HG03060 (cell line): ENCODE measurements at regions not wholly inside any gene's neighbourhood (a gene's known extent, or its start where the extent isn't known, plus 50 kb on each side); places are given as distances from the start of the nearest gene placed in this dataset.
"Not testable (repeated sequence)": the region's sequence is repeated elsewhere in the genome, so short reads cannot be mapped to it uniquely, and the experiment has no call there.

ENCODE experiments used
- ATAC-seq: cut with Tn5 transposase; IDR thresholded peaks from one replicate; pipeline ENCODE4 v1.9.1; 2021; ENCODE audit warnings: low read depth, moderate number of reproducible peaks; ENCODE audit not compliant: unreplicated experiment

DNA sequence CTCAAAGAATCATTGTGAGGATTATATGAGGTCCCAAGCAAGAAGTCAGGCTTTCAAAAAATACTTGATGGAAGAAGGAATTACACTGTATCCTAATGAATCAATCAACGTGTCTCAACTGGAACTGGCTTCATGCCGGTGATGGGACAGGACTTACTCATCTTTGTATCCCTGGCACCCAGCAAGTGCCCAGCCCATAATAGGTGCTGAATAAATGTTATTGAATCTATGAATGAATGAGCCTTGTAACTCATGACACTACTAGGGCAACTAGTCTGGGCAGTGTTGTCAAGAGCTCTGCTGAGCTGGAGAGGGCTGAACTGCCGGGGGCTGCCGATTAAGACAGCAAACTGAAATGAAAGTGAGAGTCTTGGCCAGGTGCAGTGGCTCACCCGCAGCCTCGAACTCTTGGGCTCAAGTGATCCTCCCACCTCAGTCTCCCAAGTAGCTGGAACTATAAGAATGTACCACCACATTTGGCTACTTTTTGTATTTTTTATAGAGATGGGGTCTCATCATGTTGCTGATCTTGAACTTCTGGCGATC lies 87.2 kb upstream of the KIF5B start:
- no peak for ATAC-seq

DNA sequence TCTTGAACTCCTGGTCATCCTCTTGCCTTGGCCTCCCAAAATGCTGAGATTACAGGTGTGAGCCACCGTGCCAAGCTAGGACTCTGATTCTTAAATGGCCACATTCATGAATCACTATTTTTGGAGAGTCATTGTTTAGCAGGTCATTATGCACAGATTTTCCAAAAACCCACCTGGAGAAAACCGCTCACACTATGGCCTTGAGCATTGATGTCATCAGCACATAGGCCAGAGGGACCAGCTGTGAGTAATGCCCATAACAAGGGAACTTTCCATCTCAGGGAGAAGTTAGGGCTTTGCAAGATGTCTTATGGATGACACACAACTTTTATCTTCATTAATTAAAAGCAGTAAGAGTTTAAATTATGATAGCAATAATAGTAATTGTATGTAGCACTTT lies 86.4 kb upstream of the KIF5B start:
- ATAC-seq = no peak

DNA sequence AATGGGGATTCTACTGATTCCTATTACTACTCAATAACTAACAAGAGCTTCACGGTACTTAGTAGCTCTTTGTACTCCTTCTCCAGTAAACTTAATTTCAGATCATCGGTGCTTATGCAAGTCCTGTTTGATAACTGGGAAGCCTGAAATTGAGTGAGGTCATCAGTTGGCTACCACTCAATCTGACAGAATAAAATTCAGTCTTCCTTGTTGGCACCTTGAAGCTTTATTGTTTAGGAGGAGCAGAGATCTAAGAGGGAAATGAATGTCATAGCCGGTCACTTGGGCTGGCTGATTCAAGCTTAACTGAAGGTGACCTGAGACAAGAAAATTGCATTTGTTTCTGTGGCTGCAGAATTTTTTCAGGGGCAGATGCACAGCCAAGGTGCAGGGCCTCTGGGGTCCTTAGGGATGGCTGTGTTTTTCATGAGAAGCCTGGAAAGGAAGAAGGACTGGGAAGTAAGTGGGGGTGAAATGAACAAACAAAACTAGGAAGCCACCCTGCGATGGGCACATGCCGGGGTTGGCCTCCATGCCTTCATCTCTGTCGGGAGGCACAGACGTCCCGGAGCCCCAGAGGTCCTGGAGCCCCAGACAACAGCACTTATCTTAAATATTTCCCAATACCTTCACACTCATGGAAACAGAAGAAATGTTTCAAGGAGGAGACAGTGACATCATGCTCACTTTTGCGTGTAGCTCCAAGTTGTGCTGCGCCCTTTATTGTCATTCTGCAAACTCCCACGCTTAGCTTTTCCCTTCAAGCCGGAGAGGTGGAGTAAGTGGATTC lies 85.0 kb upstream of the KIF5B start:
- ATAC-seq = no peak

DNA sequence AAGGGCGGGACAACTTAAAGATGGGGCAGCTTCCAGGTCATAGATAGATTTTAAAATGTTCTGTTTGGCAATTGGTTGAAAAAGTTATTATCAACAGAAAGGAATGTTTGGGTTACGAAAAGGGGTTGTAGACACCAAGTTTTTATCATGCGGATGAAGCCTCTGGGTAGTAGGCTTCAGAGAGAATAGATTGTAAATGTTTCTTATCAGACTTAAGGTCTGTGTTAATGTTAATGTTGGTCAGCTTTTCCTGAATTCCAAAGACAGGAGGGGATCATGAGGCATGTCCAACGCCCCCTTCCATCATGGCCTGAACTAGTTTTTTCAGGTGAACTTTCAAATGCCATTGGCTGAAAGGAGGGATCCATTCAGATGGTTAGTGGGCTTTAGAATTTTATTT lies 84.2 kb upstream of the KIF5B start:
- no peak for ATAC-seq

DNA sequence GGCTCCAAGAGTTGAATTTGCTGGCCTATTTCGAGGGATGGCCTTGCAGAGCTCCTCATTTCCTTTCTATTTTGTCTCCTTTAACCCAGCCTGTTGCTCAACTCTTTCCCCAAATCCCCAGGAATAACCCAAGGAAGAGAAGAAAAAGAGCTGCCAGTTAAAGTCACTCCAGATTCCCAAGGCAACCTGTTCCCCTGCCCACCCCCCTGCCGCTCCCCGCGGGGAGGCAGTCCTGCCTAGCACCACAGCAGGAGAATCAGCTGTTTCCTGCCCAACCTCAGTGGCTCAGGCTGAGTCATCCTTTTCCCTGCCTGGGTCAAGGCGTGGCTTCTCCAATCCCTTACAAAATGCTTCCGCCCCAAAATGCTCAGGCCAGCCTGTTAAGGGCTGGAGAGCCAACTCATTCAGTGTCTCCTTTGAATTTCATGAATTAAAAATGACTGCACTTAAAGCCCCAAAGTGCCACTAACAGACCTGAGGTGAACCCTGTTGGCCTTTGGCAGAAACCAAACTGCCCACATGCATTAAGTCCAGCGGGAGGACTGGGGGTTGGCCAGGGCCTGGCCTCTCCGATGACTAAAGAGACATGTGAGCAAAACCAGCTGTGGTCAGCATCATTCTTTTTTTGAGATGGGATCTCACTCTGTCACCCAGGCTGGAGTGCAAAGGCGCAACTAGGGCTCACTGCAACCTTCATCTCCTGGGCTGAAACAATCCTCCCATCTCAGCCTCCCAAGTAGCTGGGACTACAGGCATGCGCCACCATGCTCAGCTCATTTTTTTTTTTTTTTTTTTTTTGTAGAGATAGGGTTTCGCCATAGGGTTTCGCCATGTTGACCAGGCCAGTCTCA lies 83.2 kb upstream of the KIF5B start:
- no peak for ATAC-seq

DNA sequence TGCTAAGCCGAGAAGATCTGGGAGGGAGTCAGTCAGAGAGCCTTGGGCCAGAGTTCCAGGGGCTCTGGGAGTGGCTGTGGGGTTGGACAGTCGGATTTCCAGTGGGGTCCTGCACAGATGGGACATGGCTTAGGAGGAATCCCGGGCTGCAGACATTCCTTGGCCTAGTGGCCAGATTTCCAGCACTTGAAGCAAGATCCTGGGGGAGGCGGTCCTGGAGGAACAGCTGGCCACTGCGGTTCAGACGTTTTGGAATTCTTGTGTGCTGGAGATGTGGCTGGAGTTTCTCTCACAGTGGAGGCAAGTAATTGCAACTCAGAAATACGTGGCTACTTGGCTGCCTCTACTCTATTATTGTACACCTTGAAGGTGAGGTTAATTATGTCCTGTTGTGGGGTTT lies 80.7 kb upstream of the KIF5B start:
- ATAC-seq = not testable (repeated sequence)

DNA sequence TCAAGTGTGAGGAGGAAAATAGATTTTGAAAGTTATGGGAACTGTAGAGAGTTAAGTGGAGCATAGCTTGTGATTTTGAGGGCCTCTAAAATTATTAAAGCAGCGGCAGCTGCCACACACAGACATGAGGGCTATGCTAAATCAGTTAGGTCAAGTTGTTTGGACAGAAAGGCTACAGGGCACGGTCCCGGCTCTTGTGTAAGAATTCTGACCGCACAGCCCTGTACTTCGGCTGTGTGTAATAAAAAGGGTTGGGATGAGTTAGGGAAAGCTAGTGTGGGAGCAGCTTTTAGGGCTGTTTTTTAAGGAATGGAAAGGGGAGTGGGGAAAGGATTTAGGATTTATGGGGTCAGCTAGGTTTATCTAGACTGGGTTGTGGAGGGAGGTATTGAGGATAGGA lies 79.6 kb upstream of the KIF5B start:
- ATAC-seq = not testable (repeated sequence)

DNA sequence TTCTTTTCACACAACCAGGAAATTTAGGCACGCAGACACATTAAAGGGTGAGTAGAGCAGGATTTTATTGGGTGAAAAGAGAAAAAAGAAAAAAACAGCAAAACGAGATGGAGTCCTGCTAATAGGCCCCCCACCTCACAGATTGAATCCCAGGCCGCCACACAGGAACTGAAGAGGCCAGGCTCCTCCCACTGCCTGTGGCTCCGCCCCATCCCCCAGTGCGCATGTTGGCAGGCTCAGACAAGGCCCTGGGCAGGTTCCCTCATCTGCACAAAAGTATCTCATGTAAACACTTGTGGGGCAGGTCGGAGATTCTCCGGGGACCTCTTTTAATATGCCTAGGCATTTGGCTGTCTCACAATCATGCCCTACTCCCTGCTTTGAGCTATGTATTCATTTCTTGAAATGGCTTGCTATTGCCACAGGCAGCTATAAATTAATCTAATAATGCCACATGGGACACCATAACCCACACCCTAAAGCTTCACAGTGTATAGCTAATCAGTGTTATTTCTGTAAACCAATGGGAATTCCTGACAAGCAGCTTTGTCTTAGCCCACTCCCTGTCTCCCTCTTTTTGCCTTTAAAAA lies 76.2 kb upstream of the KIF5B start:
- no peak for ATAC-seq

DNA sequence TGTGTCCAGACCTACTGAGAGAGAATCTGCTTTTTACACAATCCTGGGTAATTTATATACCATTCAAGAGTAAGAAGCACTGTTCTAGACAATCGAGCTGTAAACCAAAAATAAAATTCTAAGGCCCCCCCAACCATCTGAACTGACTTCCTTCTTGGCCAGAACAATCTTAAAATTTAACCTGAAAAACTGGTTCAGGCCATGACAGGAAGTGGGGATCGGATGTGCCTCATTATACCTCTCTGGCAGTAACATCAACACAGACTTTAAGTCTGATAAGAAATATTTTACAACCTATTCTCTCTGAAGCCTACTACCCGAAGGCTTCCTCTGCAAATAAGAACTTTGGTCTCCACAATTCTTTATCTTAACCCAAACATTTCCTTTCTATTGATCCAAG lies 75.2 kb upstream of the KIF5B start:
- ATAC-seq = no peak

DNA sequence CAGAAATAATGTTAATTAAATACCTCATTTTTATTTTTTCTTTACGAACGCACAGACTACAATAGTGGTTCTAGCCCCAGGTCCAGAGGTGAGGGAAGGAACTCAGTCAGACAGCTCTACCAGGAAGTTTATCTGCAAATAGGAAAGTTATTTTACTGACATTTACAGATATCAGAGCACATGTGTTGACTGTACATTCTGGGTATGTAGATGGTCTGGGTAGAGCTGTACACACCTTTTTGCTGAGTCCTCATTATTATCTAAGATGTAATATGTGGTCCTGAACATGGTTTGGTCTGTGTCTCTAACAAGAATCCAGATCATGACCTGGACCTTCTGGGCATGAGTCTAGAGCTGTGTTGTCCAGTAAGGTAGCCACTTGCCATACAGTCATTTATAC lies 74.6 kb upstream of the KIF5B start:
- no peak for ATAC-seq

DNA sequence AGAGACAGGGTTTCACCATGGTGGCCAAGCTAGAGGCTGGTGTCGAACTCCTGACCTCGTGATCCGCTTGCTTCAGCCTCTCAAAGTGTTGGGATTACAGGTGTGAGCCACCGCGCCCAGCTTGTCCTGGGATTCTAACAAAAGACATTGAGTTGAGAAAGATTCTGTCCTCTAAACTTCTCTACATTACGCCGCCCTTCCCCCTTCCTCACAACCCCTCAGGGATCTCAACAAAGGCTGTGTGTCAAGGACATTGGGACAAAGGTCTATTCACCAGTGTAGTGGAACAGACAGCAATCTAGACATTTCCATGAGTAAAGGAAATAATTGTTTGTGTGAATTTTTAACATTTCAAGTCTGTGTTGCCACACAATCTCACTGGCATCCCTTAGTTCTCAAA lies 68.8 kb upstream of the KIF5B start:
- no peak for ATAC-seq

DNA sequence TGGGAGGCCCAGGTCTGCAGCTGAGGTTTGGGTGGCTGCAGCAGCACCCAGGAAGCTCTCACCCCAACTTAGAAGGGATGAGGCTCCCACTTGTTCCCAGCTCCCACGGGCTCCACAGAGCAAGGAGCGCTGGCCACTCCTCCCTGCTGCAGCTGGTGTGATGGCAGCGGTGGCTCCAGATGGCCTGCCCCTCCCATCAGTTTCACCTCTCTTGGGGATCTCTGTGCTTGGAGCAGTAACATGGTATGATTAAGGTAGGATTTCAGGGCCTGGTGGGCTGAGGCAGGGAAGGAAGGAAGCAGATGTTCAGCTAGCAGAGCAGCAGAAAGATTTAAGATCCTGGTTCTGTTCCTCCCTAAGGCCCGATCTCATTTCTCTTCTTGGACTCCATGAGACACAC lies 66.8 kb upstream of the KIF5B start:
- no peak for ATAC-seq

DNA sequence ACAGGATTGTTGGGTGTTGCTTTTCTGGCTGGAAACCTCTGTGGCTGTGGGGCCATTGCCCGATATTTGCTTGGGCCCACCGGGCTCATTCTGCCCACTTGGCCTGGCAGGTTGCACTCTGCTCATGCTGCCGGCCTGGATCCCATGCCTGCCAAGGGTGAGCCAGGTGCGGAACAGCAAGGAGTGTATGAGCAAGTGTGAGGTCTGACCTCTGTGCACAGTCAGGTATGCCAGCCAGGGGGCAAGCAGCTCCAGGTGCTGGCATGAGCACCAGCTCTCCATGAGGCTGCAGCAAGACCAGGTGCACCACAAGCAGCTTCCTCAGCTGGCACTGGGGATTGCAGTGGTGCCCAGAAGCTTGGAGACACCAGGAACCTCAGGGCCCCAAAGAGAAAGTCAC lies 65.4 kb upstream of the KIF5B start:
- no peak for ATAC-seq

DNA sequence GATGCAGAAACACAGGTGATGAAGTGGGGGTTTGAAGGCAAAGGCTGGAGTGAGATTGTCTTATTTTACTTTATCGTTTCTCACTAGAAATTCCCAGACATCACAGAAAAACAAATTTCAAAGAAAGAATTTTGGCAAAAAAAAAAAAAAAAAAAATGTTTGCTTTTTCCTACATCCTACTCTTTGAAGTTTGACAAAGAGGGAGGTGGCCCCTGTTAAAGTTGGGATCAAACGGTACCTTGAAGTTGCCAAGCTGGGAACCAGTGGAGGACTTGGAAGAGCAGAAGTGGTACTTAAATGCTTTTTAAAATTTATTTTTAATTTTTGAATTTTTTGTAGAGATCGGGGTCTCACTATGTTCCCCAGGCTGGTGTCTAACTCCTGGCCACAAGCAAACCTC lies 63.9 kb upstream of the KIF5B start:
- no peak for ATAC-seq

DNA sequence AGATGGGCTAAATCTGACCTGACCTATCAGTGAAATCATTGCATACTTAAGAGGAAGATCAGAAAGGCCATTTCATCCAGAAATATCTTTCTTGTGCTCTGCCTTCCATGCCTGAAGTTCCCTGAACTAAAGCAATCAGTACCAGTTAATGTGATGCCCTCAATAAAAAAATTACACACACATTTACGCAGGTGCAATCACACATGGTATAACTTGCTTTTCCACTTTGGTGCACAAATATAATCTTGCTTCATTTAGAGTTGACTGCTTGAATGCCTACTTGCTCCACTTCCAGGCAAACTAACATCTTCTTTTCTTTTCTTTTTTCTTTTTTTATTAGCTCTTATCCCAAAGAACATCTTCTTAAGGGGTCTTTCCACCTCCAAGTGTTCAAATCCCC lies 58.3 kb upstream of the KIF5B start:
- ATAC-seq = no peak

DNA sequence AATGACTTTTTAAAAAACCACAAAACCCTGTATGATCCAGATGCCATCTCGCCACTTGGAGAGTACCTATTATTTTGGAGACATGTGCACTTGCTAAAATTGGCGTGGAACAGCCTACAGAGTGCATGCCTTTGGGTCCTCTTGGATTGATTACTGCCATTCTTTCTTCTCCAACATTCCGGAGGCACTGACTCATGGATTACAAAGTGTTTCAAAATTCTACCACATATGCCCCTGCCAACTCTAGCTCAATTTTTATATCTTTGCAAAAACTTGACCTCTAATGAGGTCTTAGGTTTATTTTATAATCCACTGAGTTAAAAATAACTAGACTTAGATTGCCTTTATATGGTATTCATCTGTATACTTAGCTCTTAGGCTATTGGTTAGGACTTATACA lies 55.8 kb upstream of the KIF5B start:
- ATAC-seq = no peak

DNA sequence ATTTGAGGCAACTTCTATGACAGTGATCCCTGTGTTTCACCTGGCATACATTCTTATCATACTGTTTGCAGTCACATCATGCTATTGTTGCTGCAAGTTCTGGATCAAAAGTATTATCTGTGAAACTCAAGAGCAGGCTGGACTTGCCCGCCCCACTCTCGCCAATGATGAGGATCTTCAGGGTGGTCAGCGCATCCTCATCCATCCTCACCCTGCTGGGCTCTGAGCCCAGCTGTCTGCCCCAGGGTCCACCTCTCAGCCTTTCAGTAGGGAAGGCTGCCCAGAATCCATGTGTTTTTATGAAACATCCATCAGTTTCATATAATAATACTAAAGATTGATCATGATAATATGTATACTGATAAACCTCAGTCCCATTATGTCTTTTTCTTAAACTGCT lies 55.4 kb upstream of the KIF5B start:
- ATAC-seq = no peak

DNA sequence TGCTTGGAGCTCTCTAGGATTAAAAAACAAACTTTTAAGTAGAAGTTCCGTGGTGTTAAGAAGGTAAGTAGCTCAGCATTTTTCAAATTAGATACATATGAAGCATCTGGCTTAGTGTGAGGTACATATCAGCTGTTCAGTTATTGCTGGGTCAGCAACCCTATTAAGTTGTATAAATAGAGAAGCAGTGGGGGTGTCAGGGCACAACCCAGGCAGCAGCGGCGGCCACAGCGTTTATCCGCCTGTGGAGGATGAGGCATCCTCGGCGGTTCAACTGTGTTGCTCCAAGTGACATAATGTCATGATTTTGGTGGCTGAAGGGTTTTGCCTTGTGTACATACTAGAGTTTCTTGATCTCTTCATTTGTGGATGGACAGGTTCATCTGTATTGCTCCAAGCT lies 54.6 kb upstream of the KIF5B start:
- ATAC-seq = no peak

DNA sequence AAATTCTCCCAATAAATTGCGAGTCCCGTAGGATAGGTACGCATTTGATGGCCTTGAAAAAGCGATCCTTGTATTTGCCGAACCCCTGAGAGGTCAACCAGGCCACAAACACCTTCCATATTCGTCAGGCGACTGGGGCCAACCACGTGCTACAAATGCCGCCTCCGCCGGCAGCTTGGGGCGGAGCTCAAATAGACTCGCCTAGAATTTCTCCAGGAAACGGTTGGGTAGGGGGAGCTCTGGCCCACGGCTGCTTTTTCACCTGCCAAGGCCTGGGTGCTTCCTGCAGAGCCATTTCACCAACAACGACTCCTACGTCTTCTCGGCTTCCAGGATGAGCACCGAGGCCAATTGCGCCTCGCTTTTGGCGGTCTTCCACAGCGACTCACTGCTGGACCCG lies 53.4 kb upstream of the KIF5B start:
- ATAC-seq = no peak
